Superior temporal gyrus (tissue), 1 donor: ENCODE measurements at regions not wholly inside any gene's neighbourhood (a gene's known extent, or its start where the extent isn't known, plus 50 kb on each side); places are given as distances from the start of the nearest gene placed in this dataset.

Experiments used
- DNase-seq: peaks from one replicate; pipeline ENCODE4 v3.0.0-alpha.2; 2016; ENCODE audit errors: extremely low spot score

DNA sequence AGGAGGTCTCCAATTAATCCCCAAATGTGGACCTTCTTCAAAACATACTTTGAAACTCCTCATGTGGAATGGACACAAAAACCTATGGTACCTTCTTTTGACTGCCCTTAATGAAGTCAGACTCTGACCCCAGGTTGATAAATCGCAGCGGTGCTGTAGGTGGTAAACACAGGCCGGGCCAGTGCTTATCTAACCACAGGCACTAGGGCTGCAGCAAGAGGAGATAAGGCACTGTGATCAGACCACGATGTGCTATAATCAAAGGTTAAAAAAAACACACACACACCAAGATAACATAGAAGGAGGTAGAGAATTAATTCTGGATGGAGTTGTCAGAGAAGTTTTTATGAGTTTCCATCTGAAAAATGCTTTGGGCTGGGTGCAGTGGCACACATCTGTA is 52.3 kb upstream of the SIPA1L2 start:
- DNase-seq = no peak

DNA sequence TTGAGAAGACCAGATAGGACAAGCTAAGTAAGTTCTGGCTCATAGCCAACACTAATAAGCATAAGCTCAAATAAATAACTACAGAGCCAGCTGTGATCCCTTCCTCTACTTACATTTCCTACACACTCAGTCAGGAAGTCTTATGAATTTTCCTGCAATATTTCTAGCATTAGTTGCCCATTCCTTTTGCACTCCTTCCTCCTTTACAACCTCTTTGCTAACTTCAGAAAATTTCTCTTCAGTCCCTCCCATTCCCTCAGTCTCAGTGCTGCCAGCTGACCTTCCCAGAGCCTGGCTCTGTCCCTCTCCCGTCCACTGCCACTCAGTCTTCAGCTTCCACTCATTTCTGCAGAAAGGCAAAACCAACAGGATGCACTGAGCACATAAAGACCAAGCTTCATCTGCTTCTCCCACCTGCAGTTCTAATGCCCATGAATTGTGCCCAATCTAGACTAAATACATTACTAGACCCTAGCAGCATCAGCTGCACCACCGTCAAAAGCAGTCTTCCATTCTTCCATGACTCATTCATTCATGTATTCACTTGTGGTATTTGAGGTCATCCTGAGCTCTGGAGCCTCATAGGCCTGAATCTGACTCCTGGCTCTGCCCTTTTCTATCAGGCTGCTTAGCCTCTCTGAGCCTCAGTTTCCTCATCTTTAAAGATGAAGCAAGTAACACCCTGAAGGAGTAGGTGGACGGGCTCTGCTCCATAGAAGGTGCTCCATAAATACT is 54.6 kb upstream of the SIPA1L2 start:
- no peak for DNase-seq

DNA sequence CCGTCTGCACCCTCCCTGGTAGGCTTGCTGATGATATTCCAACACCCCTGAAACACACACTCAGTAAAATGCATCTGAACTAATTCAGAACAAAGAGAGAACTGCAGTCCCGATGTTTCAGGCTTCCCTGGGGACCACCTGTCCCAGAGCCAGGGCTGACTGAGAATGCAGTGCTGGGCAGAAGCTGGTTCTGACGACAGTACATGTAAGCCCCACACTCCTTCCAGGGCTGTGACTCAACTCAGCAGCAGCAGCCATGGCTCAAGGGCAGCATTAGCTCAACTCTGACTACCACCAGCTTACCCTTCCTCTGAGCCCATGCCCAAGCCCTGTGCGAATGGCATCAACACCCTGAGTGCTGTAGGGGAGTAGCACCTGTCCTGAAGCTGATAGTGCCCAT is 56.4 kb upstream of the SIPA1L2 start:
- no peak for DNase-seq

DNA sequence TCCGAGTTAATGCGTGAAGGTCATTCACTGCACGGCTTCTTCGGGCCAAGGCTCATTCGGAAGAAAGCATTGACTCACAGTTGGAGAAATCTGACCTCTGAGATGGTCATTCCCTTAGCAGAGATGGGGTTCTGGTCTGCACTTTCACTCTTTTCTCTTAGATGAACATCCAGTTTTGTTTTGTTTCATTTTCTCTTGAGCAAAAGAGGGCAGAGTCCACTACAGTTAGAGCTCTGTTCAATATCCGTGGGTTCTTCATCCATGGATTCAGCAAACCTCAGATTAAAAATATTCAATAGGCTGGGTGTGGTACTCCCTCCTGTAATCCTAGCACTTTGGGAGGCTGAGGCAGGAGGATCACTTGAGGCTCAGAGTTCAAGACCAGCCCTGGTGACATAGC is 57.4 kb upstream of the SIPA1L2 start:
- DNase-seq = no peak

DNA sequence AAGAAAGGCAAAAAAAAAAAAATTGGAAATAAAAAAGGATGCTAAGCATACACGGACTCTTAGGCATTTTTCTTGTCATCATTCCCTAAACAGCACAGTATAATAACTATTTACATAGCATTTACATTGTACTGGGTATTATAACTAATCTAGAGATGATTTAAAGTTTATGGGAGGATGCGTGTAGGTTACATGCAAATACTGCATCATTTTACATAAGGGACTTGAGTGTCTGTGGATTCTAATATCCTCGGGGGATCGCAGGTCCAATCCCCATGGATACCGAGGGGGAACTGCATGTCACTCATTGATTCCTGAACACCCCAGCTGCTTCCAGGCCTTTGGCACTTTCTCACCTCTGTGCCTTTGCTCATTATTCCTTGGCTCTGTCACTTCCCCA is 57.8 kb upstream of the SIPA1L2 start:
- DNase-seq = no peak

DNA sequence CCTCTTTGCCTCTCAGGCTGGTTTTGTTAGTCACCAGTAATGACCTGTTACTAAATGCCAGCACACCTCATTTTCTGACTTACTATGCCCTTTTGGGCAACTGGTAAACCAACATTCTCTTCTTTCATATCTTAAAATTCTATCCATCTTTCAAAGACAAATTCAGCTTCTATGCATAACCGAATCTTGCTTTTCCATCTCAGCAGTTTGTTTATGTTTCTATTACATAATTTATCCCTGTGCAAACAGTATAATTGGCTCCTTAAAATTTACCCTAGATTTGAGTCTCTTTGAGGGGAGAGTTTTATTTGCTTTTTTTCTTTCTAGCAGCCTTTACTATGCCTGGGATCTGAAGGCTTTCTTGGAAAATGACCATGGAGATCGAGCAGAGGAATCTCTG is 58.5 kb upstream of the SIPA1L2 start:
- no peak for DNase-seq

DNA sequence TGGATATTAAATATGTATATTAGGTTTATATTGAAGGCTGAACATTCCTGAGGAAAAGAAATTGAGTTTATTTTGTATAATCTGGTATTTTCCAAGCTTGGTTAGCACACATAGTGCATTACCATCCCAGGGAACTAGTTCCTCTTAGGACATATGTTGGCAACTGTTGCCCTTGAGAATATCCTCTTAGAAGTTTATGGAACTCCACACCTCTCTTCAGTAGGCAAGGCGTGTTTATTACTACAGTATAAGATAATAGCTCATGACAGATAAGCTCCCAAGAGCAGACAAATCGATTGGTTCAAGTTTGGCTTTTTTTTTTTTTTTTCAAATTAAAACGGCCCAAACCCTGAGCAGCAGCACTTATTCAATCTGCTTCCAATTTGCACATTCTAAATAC is 59.8 kb upstream of the SIPA1L2 start:
- DNase-seq = no peak

DNA sequence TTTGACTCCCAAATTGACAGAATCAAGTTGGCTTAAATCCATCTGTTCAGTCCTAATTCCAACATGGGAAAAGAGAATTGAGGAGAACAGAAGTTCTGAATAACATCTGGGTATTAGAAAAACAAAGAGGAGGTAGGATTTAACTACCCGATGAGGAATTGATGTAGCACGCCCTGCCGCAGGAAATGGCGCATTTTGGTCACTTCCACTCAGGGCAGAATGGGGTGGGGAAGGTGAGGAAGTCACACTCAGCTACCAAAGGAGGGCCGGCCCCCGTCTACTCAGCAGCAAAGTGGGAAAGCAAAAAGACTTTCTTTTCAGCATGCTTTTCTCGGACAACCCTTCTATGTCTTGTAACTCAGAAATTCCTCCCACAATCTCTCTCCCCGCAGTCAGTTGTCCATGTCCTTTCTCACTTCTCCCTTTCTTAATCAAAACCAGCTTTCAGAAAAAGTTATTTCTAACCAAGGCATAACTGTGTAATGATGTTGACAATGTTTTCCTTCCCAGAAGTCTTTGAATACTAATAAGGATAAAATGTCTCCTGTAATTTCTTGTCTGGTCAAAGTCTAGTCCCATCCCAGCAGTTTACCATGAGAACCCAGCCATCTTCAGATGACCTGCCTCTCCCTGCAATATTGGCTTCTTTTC is 60.5 kb upstream of the SIPA1L2 start:
- DNase-seq = no peak

DNA sequence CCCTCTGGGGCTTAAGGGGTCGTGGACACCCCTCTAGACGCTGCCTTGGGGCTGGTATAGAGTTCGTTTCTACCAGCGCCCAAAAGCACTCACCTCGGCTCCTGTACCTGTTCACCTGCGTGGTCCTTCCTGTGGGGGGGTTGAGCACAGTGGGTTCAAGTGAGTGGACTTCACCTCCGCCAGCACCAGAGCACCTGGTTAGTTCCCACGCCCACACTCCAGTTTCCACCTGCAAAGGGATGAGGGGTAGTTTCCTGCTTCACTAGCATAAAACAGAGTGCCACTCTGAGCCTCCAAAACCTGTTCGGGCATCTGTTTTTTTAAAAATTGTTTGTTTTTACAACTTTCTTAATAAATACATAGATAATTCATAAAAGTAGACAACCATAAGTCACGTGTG is 64.5 kb upstream of the SIPA1L2 start:
- no peak for DNase-seq

DNA sequence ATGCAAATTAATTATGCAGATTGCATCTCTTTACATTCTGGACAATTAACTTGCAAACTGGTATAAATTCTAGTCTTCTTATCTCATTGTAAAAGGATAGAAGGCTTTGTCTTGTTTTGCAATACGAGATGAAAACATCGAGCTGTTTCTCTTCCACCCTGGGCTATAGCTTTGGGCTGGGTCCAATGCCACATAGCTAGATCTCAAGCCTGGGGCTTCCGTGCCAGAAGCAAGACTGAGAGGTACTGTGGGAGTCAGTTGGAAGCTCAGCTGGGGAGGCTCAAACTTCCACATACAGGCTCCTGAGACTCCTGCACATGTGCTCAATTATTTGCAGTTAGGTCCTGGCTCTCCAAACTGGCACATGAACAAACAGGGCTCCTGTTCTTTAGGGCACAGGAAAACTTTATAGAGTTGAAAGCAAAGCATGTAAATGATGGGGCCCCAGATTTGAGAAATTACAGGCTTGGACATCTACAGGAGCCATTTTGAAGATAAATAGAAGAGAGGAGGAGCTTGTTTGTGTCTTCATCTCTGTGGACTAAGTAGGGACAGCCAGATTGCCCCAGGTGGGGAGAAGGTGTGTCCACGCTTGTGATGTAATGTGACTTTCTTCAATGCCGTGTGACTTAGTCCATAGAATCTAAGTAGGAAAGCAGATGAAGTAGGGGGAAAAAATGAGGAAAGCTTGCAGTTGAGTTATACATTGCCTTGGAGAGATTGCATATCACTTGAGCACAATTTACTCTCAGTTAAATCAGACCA is 65.9 kb upstream of the SIPA1L2 start:
- DNase-seq = no peak

DNA sequence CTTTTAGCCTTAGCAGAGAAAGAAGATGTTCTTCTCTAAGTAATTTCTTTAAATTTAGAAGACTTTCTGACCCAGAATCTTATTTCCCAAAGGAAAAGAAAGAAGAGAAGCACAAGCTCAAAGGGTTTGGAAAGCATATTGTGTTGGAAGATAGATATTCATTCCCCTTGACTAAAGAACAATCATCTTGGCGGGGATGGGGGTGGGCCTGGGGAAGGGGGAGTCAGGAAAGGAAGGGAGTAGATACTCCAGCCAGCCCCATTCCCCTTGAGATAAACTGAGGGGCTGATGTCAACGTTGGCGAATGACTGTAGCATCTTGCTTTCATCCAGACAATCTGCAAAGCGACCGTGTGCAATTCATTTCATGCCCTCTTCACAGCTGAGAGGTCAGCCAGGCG is 66.5 kb upstream of the SIPA1L2 start:
- no peak for DNase-seq

DNA sequence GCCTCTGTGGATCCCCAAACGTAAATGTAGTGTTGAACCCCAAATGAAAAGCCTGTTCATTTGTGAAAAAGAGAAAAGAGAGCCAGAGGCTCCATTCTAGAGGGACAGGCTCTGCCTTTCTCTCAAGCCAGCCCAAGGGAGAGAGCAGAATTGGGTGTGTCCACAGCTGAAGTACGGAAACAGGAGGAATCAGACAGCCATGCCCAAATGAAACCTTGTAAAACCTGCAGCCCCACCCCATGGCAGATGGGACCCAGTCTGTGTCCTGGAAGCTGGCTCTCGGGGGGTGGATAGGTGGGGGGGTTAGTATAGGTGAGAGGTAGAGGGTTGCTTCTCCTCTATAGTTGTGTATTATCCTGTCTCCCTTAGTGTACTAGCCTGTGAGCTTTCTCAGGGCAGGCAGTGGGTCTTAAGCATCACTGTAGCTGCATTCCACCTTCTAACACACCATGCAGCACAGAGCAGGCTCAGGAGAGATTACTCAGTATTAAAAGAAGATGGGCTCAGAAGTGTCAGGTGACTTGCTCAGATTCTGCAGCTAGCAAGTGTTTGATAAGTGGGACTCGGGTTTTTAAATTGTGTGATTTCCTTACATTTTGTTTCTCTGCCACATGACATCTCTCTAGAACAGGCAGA is 67.4 kb upstream of the SIPA1L2 start:
- no peak for DNase-seq

DNA sequence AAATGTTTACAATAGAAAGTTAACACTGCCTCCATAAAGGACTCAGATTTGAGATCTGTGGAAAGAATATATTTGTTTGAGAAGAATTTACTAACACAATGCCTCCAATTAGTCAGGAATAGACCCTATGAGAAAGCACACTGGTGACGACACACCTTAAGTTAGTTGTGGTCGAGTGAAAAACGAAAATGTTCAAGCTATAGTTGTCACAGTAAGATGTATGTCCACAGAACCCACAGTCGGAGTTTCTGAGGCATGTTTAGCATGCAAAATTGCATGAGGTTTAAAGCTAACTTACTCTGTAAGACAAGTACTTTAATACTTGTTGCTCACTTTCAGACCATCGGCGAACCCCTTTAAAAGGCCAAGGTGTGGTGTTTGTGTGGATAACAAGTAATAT is 69.9 kb upstream of the SIPA1L2 start:
- DNase-seq = no peak

DNA sequence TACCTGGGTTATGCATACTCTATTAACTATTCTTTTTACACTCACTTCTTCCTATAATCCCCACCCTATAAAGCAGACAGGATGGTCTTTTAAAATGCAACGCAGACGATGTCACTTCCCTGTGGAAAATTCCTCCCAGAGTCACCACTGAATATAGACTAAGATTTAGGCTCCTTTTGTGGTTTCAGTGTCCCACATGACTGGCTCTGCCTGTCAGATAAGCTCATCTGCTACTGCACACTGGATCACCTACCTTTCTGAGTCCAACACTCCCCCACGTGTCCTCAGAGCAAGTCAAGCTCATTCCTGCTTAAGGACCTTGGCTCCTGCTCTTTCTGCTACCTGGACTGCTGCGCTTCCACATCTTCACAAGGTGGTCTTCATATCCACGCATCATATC is 73.0 kb upstream of the SIPA1L2 start:
- DNase-seq = no peak

DNA sequence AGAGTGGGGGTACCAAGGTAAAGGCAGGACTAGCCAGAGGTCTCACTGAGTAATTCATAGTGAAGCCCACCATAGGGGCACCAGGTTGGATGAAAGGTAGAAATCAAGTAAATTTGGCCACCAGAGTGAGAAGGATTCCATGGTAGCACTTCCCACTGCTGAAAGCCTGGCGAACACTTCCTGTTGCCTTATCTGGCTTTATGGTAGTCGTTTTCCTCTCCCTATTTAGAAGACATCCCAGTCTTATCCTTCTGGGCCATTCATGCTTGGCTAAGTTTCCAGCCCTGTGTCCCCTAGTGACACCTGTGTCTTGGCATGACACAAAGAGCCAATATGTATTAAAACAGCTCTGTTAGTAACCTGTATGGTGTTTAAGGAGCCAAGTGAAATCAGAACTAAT is 74.3 kb upstream of the SIPA1L2 start:
- no peak for DNase-seq

DNA sequence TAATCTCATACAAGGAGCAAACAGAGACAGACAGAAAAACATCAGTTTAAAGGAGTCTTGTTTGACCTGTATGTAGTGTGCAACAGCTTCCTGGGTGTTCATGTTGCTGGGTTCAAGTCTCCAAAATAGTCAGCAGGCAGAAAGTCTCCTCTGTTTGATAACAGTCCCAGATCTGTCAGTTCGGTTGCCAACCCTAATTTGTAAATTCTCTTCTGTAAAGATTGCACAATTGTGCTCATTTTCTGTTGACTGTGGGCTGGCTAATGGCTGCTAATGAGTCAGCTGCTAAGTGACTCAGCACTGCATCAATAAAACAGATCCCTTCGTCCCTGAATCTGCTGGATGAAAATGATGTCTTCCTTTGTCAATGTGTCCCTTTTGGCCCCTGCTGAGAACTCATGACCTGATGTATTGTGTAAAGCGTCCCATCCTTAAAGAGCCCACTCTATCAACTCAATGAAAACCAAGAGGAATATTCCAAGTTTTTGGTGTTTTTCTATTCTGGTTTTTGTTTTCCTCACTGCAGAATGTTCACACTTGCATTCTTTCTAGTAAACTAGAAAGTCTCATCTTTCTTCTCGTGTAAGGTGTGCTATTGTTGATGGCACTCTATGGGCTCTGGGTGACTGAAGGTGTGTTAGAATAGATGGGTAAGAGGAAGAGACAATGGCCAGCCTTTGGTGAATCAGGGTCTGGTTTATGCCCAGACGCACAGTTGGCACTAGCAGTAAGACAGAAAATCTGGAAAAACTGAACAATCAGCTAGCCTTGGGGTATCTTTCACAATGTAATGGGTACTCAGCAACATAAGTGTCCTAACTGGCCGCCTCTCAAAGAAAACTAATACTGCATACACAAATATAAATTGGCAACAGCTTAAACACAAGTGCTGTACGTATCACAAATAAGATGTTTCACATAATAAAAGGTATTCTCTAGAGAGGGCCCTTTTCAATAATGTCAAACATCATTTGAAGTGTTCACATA is 75.1 kb upstream of the SIPA1L2 start:
- peak; percentile 87 for DNase-seq

DNA sequence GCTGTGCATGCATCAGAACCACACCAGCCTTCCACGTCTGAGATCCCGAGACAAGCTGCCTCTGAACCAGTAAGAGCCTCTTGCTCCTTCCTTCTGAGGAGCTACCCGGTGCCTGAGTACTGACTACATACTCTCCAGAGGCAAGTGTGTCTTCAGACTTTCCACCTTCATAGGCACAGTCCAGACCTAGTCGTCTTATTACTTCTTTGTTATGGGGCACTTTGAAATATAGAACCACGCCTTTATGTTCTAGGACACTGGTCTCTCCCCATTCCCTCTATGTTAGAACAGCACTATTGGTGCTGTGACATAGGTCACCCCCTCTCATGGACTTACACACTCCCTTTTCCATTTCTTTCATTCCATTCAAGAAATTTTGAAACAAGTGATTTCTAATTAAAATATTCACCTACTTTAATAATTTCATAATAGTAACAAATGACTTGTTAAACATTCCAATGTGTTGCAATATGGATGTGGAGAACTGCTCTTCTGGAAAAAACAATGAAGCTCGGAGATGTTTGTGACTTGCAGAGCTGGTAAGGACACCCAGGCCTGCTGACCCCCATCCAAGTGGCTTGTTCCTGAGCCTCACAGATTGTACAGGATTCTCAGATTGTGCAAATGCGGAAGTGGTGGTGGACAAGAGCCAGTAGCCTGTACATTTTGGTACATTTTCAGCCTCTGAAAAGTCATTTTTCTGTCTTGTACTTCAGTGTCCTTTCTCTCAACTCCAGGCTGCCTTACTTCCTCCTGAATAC is 76.1 kb upstream of the SIPA1L2 start:
- DNase-seq = no peak

DNA sequence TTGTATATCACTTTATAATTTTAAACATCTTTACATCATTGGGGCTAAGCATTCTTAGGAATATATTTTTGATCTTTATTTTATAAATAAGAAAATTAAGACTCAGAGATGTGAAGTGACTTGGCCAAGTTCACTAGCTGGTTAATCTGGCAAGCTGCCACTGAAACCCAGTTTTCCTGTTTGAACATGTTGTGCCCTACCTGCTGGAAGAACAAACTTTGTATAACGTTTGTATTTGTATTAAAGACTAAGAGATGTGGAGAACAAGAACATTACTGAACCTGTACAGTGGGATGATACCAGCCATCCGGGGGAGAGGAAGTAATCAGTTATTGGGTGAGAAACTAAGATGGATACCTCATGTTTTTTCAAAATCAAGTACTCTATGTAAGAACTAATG is 77.2 kb upstream of the SIPA1L2 start:
- DNase-seq = no peak

DNA sequence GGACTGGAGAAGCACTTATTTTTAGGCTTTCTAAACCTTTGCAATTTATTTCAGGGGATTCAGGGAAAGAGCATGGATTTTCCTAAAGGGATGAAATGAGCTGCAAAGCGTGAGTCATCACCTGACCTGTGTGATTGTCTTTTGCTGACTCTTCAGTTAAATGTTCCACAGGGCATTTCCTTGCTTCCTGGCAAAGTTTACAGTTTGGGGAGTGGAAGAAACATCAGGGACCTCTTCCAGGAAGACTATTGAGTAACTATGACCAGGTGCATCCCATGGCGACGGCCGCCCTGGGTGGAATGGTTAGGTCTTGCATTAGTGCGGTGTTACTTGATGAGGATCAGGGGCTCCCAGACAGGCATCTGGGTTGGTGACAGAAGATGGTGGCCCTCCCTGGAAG is 79.5 kb upstream of the SIPA1L2 start:
- DNase-seq = no peak

DNA sequence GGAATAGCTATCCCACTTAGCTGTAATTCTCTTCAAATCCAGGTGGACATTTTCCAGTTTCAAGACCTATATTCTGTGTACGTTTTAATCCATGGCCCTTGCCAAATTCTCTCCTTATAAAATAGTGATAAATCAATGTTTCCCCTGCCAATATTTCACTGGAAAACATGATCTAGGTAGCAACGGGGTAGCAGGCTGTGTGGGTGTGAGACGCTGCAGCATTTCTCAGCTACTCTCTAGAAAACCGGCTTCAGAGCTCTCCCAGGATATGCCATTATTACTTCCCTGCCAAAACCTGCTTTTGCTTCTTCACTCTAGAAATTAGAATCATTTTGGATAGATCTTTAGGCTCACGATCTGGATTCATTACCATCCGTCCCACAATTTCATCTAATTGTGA is 82.1 kb upstream of the SIPA1L2 start:
- DNase-seq = no peak

DNA sequence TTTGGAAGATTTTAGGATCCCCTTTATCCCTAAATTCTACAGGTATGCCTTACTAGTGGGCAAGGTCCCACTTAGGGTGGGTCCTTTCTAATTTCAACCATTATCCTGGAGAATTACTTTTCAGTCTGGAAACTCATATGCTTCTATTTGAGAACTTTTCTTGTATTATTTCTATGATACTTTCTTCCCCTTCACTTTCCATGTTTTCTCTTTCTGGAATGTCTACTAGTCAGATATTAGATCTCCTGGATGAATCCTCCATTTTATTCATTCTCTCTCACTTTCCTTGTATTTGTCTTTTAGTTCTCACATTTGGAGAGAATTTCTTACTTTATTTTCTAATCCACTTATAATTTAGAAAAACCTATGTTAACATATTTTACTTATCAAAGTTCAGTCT is 83.9 kb upstream of the SIPA1L2 start:
- no peak for DNase-seq
